ENCODE measurements at regions not wholly inside any gene's neighbourhood (a gene's known extent, or its start where the extent isn't known, plus 50 kb on each side); places are given as distances from the start of the nearest gene placed in this dataset.
A peak's percentile ranks its signal among the peaks of the same experiment; 100 is the strongest.
"Not testable (repeated sequence)": the region's sequence is repeated elsewhere in the genome, so short reads cannot be mapped to it uniquely, and the experiment has no call there.

- no peak overlapping the region for H3K4me3 ChIP-seq (ENCODE audit: low read length)
- no peak for DNase-seq (ENCODE audit: low read depth, low spot score)
These were observed 696.0 kb upstream of the EEF2KMT start for GRCh38 chr16:5793556-5793955.

- no peak overlapping the region for H3K4me3 ChIP-seq (ENCODE audit: low read length)
- no peak for DNase-seq (ENCODE audit: low read depth, low spot score)
These were observed 693.5 kb upstream of the EEF2KMT start for GRCh38 chr16:5791011-5791657.

- H3K4me3 ChIP-seq (ENCODE audit: low read length) = no peak overlapping the region
- DNase-seq (ENCODE audit: low read depth, low spot score) = no peak
These were observed 692.9 kb upstream of the EEF2KMT start for GRCh38 chr16:5790512-5790911.

GRCh38 chr16:5789033-5789432 is 691.4 kb upstream of the EEF2KMT start:
- no peak overlapping the region for H3K4me3 ChIP-seq (ENCODE audit: low read length)
- no peak for DNase-seq (ENCODE audit: low read depth, low spot score)

GRCh38 chr16:5781436-5781835 is 683.8 kb upstream of the EEF2KMT start:
- no peak for DNase-seq (ENCODE audit: low read depth, low spot score)
- H3K4me3 ChIP-seq (ENCODE audit: low read length) = no peak overlapping the region

- no peak overlapping the region for H3K4me3 ChIP-seq (ENCODE audit: low read length)
These were observed 679.3 kb upstream of the EEF2KMT start for GRCh38 chr16:5776876-5777275.

GRCh38 chr16:5775916-5776315 is 678.3 kb upstream of the EEF2KMT start:
- no peak overlapping the region for H3K4me3 ChIP-seq (ENCODE audit: low read length)
- no peak for DNase-seq (ENCODE audit: low read depth, low spot score)

More at GRCh38 chr16:5776876-5777275, 679.3 kb upstream of the EEF2KMT start:
- no peak for DNase-seq (ENCODE audit: low read depth, low spot score)

- no peak for DNase-seq (ENCODE audit: low read depth, low spot score)
- H3K4me3 ChIP-seq (ENCODE audit: low read length) = no peak overlapping the region
These were observed 672.5 kb upstream of the EEF2KMT start for GRCh38 chr16:5770118-5770517.

- no peak for DNase-seq (ENCODE audit: low read depth, low spot score)
- H3K4me3 ChIP-seq (ENCODE audit: low read length) = no peak overlapping the region
These were observed 671.9 kb upstream of the EEF2KMT start for GRCh38 chr16:5769513-5769912.

- no peak overlapping the region for H3K4me3 ChIP-seq (ENCODE audit: low read length)
- DNase-seq (ENCODE audit: low read depth, low spot score) = no peak
These were observed 670.9 kb upstream of the EEF2KMT start for GRCh38 chr16:5768445-5768844.

GRCh38 chr16:5763176-5763575 is 665.6 kb upstream of the EEF2KMT start:
- no peak for DNase-seq (ENCODE audit: low read depth, low spot score)
- no peak overlapping the region for H3K4me3 ChIP-seq (ENCODE audit: low read length)

- H3K4me3 ChIP-seq (ENCODE audit: low read length) = no peak overlapping the region
- DNase-seq (ENCODE audit: low read depth, low spot score) = no peak
These were observed 664.8 kb upstream of the EEF2KMT start for GRCh38 chr16:5762362-5762761.

GRCh38 chr16:5761592-5761991 is 664.0 kb upstream of the EEF2KMT start:
- no peak overlapping the region for H3K4me3 ChIP-seq (ENCODE audit: low read length)
- no peak for DNase-seq (ENCODE audit: low read depth, low spot score)

- DNase-seq (ENCODE audit: low read depth, low spot score) = no peak
- no peak overlapping the region for H3K4me3 ChIP-seq (ENCODE audit: low read length)
These were observed 660.7 kb upstream of the EEF2KMT start for GRCh38 chr16:5758281-5758680.

- H3K4me3 ChIP-seq (ENCODE audit: low read length) = no peak overlapping the region
- DNase-seq (ENCODE audit: low read depth, low spot score) = peak; percentile 16
These were observed 659.4 kb upstream of the EEF2KMT start for GRCh38 chr16:5756969-5757368.

GRCh38 chr16:5753381-5753780 is 655.8 kb upstream of the EEF2KMT start:
- no peak overlapping the region for H3K4me3 ChIP-seq (ENCODE audit: low read length)
- DNase-seq (ENCODE audit: low read depth, low spot score) = no peak

GRCh38 chr16:5751216-5751615 is 653.6 kb upstream of the EEF2KMT start:
- DNase-seq (ENCODE audit: low read depth, low spot score) = no peak

GRCh38 chr16:5750439-5750838 is 652.8 kb upstream of the EEF2KMT start:
- H3K4me3 ChIP-seq (ENCODE audit: low read length); DNase-seq (ENCODE audit: low read depth, low spot score): not testable (repeated sequence)

More at GRCh38 chr16:5751216-5751615, 653.6 kb upstream of the EEF2KMT start:
- no peak overlapping the region for H3K4me3 ChIP-seq (ENCODE audit: low read length)

- DNase-seq (ENCODE audit: low read depth, low spot score) = no peak
These were observed 641.0 kb upstream of the EEF2KMT start for GRCh38 chr16:5738586-5738985.

GRCh38 chr16:5736209-5736930 is 638.8 kb upstream of the EEF2KMT start:
- no peak overlapping the region for H3K4me3 ChIP-seq (ENCODE audit: low read length)
- no peak for DNase-seq (ENCODE audit: low read depth, low spot score)

More at GRCh38 chr16:5738586-5738985, 641.0 kb upstream of the EEF2KMT start:
- H3K4me3 ChIP-seq (ENCODE audit: low read length) = no peak overlapping the region

GRCh38 chr16:5735444-5735843 is 637.8 kb upstream of the EEF2KMT start:
- DNase-seq (ENCODE audit: low read depth, low spot score) = no peak
- no peak overlapping the region for H3K4me3 ChIP-seq (ENCODE audit: low read length)

Data from Jurkat, Clone E6-1 (cell line).